ENCODE measurements at regions not wholly inside any gene's neighbourhood (a gene's known extent, or its start where the extent isn't known, plus 50 kb on each side); places are given as distances from the start of the nearest gene placed in this dataset.

DNA sequence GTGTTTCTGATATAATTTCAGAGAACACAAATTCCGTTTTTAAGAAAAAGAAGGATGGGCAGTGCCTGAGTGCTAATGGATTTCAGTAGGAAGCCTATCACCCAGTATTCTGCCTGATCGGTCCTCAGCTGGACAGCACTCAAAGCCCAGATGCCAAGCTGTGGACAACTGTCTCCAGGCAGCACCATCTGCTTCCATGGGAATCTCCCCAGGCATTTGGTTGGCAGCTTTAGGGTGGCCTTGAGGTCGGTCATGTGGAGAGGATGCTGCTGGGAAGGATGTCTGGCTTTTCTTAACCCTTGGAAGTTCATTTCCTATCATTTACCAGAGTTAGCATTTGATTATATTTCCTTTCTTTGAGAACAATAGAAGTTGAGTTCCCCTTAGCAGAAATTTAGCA, 311.7 kb downstream of the TBC1D4 start:
- TF ChIP-seq, protein P1, sequence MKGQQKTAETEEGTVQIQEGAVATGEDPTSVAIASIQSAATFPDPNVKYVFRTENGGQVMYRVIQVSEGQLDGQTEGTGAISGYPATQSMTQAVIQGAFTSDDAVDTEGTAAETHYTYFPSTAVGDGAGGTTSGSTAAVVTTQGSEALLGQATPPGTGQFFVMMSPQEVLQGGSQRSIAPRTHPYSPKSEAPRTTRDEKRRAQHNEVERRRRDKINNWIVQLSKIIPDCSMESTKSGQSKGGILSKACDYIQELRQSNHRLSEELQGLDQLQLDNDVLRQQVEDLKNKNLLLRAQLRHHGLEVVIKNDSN (IDR thresholded peaks at IDR 0.05) = no peak
- no peak for TF ChIP-seq CREB1 (IDR thresholded peaks at IDR 0.05; ENCODE audit: low read depth)
- no peak for TF ChIP-seq YY1 (IDR thresholded peaks at IDR 0.05; ENCODE audit: low read depth)
- TF ChIP-seq TAF1 (IDR thresholded peaks at IDR 0.05; ENCODE audit: low read depth) = no peak
- TF ChIP-seq, protein P2, sequence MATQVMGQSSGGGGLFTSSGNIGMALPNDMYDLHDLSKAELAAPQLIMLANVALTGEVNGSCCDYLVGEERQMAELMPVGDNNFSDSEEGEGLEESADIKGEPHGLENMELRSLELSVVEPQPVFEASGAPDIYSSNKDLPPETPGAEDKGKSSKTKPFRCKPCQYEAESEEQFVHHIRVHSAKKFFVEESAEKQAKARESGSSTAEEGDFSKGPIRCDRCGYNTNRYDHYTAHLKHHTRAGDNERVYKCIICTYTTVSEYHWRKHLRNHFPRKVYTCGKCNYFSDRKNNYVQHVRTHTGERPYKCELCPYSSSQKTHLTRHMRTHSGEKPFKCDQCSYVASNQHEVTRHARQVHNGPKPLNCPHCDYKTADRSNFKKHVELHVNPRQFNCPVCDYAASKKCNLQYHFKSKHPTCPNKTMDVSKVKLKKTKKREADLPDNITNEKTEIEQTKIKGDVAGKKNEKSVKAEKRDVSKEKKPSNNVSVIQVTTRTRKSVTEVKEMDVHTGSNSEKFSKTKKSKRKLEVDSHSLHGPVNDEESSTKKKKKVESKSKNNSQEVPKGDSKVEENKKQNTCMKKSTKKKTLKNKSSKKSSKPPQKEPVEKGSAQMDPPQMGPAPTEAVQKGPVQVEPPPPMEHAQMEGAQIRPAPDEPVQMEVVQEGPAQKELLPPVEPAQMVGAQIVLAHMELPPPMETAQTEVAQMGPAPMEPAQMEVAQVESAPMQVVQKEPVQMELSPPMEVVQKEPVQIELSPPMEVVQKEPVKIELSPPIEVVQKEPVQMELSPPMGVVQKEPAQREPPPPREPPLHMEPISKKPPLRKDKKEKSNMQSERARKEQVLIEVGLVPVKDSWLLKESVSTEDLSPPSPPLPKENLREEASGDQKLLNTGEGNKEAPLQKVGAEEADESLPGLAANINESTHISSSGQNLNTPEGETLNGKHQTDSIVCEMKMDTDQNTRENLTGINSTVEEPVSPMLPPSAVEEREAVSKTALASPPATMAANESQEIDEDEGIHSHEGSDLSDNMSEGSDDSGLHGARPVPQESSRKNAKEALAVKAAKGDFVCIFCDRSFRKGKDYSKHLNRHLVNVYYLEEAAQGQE (IDR thresholded peaks at IDR 0.05; ENCODE audit: low read depth) = no peak
- TF ChIP-seq EGR1 (IDR thresholded peaks at IDR 0.05) = no peak
- TF ChIP-seq RAD21 (IDR thresholded peaks at IDR 0.05; ENCODE audit: low read depth) = no peak

DNA sequence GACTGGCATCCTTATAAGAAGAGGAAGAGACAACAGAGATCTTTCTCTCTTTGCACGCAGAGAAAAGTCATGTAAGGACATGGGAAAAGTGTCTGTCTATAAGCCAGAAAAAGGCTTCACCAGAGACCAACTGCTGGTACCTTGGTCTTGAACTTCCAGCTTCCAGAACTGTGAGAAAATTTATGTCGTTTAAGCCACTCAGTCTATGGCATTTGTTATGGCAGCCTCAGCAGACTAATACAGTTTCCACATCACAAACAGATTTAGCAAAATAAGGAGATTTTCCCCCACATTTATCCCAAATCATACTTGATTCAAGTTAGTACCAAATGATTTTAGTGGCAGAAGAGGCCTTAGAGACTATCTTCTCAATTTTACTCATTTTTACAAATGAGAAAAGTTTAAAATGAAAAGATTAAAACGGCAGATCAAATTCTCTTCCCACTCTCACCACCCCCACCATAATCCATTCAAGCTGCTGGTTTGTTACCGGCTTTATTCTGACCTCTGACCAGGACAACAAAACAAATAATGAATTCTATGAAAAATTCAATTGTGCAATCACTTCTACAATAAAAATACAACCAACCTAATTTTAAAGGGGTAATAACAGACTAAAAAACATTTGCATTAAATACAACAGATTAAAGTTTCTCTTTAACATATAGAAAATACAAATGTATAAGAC, 316.3 kb downstream of the TBC1D4 start:
- TF ChIP-seq ZBTB7A (IDR thresholded peaks at IDR 0.05; ENCODE audit: low read depth) (no peak), EP300 (IDR thresholded peaks at IDR 0.05; ENCODE audit: borderline replicate concordance) (no peak), CEBPB (IDR thresholded peaks at IDR 0.05) (no peak), CREB1 (IDR thresholded peaks at IDR 0.05; ENCODE audit: low read depth) (no peak), TEAD4 (IDR thresholded peaks at IDR 0.05) (no peak)
- TF ChIP-seq, protein P1 (IDR thresholded peaks at IDR 0.05) = no peak

DNA sequence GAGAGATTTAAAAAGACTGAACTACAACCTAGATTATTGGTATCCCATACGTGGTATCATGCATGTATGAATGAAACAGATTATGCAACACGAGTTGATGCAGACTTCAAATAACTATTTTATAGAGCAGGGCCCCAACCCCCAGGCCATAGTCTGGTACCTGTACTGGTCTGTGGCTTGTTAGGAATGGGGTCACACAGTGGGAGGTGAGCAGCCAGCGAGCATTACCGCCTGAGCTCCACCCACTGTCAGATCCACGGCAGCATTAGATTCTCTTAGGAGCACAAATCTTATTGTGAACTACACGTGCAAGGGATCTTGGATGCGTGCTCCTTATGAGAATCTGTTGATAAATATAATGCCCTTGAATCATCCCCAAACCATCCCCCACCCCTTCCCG, 320.2 kb downstream of the TBC1D4 start:
- TF ChIP-seq ZBTB7A (IDR thresholded peaks at IDR 0.05; ENCODE audit: low read depth) (no peak), TAF1 (IDR thresholded peaks at IDR 0.05; ENCODE audit: low read depth) (no peak), YY1 (IDR thresholded peaks at IDR 0.05; ENCODE audit: low read depth) (no peak), NFIC (IDR thresholded peaks at IDR 0.05) (no peak), CREB1 (IDR thresholded peaks at IDR 0.05; ENCODE audit: low read depth) (no peak), TEAD4 (IDR thresholded peaks at IDR 0.05) (no peak), EP300 (IDR thresholded peaks at IDR 0.05; ENCODE audit: borderline replicate concordance) (no peak), TCF12 (IDR thresholded peaks at IDR 0.05; ENCODE audit: low read depth) (no peak), CEBPB (IDR thresholded peaks at IDR 0.05) (no peak)
- TF ChIP-seq, protein P2 (IDR thresholded peaks at IDR 0.05; ENCODE audit: low read depth) = no peak
- TF ChIP-seq, protein P1 (IDR thresholded peaks at IDR 0.05) = no peak
- TF ChIP-seq, protein P3, sequence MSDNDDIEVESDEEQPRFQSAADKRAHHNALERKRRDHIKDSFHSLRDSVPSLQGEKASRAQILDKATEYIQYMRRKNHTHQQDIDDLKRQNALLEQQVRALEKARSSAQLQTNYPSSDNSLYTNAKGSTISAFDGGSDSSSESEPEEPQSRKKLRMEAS (IDR thresholded peaks at IDR 0.05) = no peak

DNA sequence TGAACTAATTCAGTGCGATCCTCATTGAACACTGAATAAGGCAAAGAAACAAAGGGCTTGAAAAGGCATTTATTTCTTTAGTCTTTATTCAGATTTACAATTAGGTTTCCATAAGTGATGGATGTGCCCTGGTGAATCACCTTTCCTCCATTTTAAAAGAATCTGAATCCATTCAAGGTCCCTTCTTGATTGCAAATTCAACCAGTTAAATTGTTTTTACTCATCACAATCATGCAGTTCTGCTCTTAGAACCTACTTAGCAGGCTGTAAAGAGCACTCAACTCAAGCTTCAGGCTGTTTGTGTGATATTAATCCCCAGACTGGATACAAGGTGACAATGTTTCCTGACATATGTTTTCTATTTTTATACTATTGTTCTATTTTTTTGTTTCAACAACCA, 321.0 kb downstream of the TBC1D4 start:
- TF ChIP-seq RAD21 (IDR thresholded peaks at IDR 0.05; ENCODE audit: low read depth) (no peak), TEAD4 (IDR thresholded peaks at IDR 0.05) (no peak)

DNA sequence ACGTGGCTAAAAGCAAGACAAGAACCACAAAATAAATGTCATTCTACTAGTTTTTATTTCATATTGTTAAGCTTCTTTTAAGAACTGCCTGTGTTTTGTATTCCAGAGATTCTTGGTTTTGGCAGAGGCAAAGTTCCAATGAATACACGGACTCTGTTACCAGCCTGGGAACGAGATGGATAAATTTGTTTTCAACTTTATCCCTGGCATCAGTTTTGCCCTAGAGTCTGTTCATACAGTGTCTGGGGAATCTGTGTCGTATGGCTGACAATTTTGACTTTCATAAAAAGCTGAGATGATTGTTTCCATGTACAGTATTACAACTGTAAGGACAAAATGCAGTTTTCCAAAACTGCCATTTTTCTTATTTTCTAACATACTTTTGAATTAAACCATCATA, 327.6 kb downstream of the TBC1D4 start:
- TF ChIP-seq, protein P1 (IDR thresholded peaks at IDR 0.05) = no peak
- TF ChIP-seq, protein P2 (IDR thresholded peaks at IDR 0.05; ENCODE audit: low read depth) = no peak
- TF ChIP-seq TEAD4 (IDR thresholded peaks at IDR 0.05) (no peak), TAF1 (IDR thresholded peaks at IDR 0.05; ENCODE audit: low read depth) (no peak), RAD21 (IDR thresholded peaks at IDR 0.05; ENCODE audit: low read depth) (no peak), ZBTB7A (IDR thresholded peaks at IDR 0.05; ENCODE audit: low read depth) (no peak), FOXM1 (IDR thresholded peaks at IDR 0.05; ENCODE audit: borderline replicate concordance, low read depth) (no peak), TCF12 (IDR thresholded peaks at IDR 0.05; ENCODE audit: low read depth) (no peak), NFIC (IDR thresholded peaks at IDR 0.05) (no peak), CEBPB (IDR thresholded peaks at IDR 0.05) (no peak), EGR1 (IDR thresholded peaks at IDR 0.05) (no peak), YY1 (IDR thresholded peaks at IDR 0.05; ENCODE audit: low read depth) (no peak), CREB1 (IDR thresholded peaks at IDR 0.05; ENCODE audit: low read depth) (no peak), EP300 (IDR thresholded peaks at IDR 0.05; ENCODE audit: borderline replicate concordance) (no peak)
- TF ChIP-seq, protein P3 (IDR thresholded peaks at IDR 0.05) = no peak

Measured in Ishikawa (cell line).